HG02981 (cell line): ENCODE measurements at regions not wholly inside any gene's neighbourhood (a gene's known extent, or its start where the extent isn't known, plus 50 kb on each side); places are given as distances from the start of the nearest gene placed in this dataset.
"Not testable (repeated sequence)": the region's sequence is repeated elsewhere in the genome, so short reads cannot be mapped to it uniquely, and the experiment has no call there.

ENCODE experiments used
- ATAC-seq: cut with Tn5 transposase; IDR thresholded peaks from one replicate; pipeline ENCODE4 v1.9.1; 2021; ENCODE audit warnings: mild to moderate bottlenecking, moderate library complexity; ENCODE audit not compliant: unreplicated experiment

- ATAC-seq: not testable (repeated sequence)
These were observed 151.7 kb downstream of the VSIG4 start for GRCh38 chrX:65888150-65888549.

GRCh38 chrX:65883556-65883955 is 156.3 kb downstream of the VSIG4 start:
- no peak for ATAC-seq

GRCh38 chrX:65879977-65880799 is 159.7 kb downstream of the VSIG4 start:
- ATAC-seq: no peak

GRCh38 chrX:65878456-65878855 is 161.4 kb downstream of the VSIG4 start:
- ATAC-seq: no peak

GRCh38 chrX:65877953-65878352 is 161.9 kb downstream of the VSIG4 start:
- no peak for ATAC-seq

- ATAC-seq: not testable (repeated sequence)
These were observed 164.3 kb downstream of the VSIG4 start for GRCh38 chrX:65875614-65876013.

- ATAC-seq: no peak
These were observed 165.1 kb downstream of the VSIG4 start for GRCh38 chrX:65874765-65875164.

- no peak for ATAC-seq
These were observed 165.8 kb downstream of the VSIG4 start for GRCh38 chrX:65874110-65874509.

GRCh38 chrX:65873385-65873784 is 166.5 kb downstream of the VSIG4 start:
- no peak for ATAC-seq

- ATAC-seq: peak; percentile 81
These were observed 168.1 kb downstream of the VSIG4 start for GRCh38 chrX:65871671-65872311.

- ATAC-seq: not testable (repeated sequence)
These were observed 169.3 kb downstream of the VSIG4 start for GRCh38 chrX:65870544-65870943.

GRCh38 chrX:65866773-65867172 is 173.1 kb downstream of the VSIG4 start:
- no peak for ATAC-seq

GRCh38 chrX:65866146-65866545 is 173.7 kb downstream of the VSIG4 start:
- peak; percentile 90 for ATAC-seq

- no peak for ATAC-seq
These were observed 177.2 kb downstream of the VSIG4 start for GRCh38 chrX:65862638-65863037.

GRCh38 chrX:65859299-65859698 is 180.6 kb downstream of the VSIG4 start:
- no peak for ATAC-seq

GRCh38 chrX:65854437-65854836 is 185.4 kb downstream of the VSIG4 start:
- not testable (repeated sequence) for ATAC-seq

- ATAC-seq: not testable (repeated sequence)
These were observed 183.9 kb downstream of the MSN start for GRCh38 chrX:65851306-65851705.

- ATAC-seq: not testable (repeated sequence)
These were observed 183.4 kb downstream of the MSN start for GRCh38 chrX:65850821-65851220.

GRCh38 chrX:65846974-65847373 is 179.5 kb downstream of the MSN start:
- ATAC-seq: no peak

- peak; percentile 72 for ATAC-seq
These were observed 173.8 kb downstream of the MSN start for GRCh38 chrX:65841263-65841662.

GRCh38 chrX:65838674-65839073 is 171.2 kb downstream of the MSN start:
- no peak for ATAC-seq

GRCh38 chrX:65837875-65838549 is 170.6 kb downstream of the MSN start:
- ATAC-seq: no peak
